NB4 (cell line): ENCODE measurements at regions not wholly inside any gene's neighbourhood (a gene's known extent, or its start where the extent isn't known, plus 50 kb on each side); places are given as distances from the start of the nearest gene placed in this dataset.

Source experiments
- DNase-seq: peaks from one replicate; pipeline ENCODE4 v3.0.0; 2010; ENCODE audit warnings: low read depth
- H3K4me3 ChIP-seq: one replicate; pipeline ENCODE4 v1.5.1; 2011; ENCODE audit warnings: mild to moderate bottlenecking, low read depth, low read length, moderate library complexity
- CTCF ChIP-seq: IDR thresholded peaks from one replicate; pipeline ENCODE4 v1.5.1; 2012; ENCODE audit warnings: low read depth, low read length
- MYC ChIP-seq: IDR thresholded peaks from 2 replicates; pipeline ENCODE4 v1.6.1; 2011; ENCODE audit warnings: low read depth, low read length
- POLR2A ChIP-seq: IDR thresholded peaks from 2 replicates; pipeline ENCODE4 v1.6.1; 2011; ENCODE audit warnings: mild to moderate bottlenecking; ENCODE audit not compliant: insufficient read length; ENCODE audit errors: extremely low read depth
- TF ChIP-seq, protein P1 (sequence below): IDR thresholded peaks from 2 replicates; pipeline ENCODE4 v1.6.1; 2011; ENCODE audit warnings: low read depth, low read length

- DNase-seq: no peak
- no peak overlapping the region for H3K4me3 ChIP-seq
- TF ChIP-seq, protein P1, sequence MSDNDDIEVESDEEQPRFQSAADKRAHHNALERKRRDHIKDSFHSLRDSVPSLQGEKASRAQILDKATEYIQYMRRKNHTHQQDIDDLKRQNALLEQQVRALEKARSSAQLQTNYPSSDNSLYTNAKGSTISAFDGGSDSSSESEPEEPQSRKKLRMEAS: no peak
- TF ChIP-seq MYC (no peak), CTCF (no peak), POLR2A (no peak)
Observed at GRCh38 chr13:89686171-89686570, 1661.3 kb upstream of the MIR17HG start.

GRCh38 chr13:89687066-89687465 is 1660.4 kb upstream of the MIR17HG start:
- TF ChIP-seq, protein P1: no peak
- TF ChIP-seq MYC (no peak), POLR2A (no peak), CTCF (no peak)
- DNase-seq: no peak
- H3K4me3 ChIP-seq: no peak overlapping the region

DNA sequence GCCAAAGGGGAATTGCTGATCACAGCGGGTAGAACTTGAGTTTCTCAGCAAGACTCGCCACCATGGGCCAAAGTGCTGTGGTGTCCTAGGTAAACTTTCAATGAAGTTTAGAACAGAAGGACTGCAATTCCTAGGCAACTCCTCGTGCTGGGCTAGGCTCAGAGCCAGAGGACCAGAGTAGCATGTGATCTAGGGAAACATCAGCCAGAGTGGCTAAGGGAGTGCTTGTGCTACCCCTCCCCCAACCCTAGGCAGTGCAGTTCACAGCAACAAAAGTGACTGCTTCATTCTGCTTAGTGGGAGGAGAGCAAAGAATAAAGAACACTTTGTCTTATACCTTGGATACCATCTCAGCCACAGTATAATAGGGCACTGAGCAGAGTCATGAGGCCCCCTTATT is 1658.6 kb upstream of the MIR17HG start:
- no peak for DNase-seq
- TF ChIP-seq MYC (no peak), POLR2A (no peak), CTCF (no peak)
- H3K4me3 ChIP-seq: no peak overlapping the region

GRCh38 chr13:89694451-89694850 is 1653.0 kb upstream of the MIR17HG start:
- no peak for DNase-seq
- no peak for TF ChIP-seq MYC
- TF ChIP-seq POLR2A: no peak
- TF ChIP-seq, protein P1: no peak
- no peak for TF ChIP-seq CTCF
- no peak overlapping the region for H3K4me3 ChIP-seq

DNA sequence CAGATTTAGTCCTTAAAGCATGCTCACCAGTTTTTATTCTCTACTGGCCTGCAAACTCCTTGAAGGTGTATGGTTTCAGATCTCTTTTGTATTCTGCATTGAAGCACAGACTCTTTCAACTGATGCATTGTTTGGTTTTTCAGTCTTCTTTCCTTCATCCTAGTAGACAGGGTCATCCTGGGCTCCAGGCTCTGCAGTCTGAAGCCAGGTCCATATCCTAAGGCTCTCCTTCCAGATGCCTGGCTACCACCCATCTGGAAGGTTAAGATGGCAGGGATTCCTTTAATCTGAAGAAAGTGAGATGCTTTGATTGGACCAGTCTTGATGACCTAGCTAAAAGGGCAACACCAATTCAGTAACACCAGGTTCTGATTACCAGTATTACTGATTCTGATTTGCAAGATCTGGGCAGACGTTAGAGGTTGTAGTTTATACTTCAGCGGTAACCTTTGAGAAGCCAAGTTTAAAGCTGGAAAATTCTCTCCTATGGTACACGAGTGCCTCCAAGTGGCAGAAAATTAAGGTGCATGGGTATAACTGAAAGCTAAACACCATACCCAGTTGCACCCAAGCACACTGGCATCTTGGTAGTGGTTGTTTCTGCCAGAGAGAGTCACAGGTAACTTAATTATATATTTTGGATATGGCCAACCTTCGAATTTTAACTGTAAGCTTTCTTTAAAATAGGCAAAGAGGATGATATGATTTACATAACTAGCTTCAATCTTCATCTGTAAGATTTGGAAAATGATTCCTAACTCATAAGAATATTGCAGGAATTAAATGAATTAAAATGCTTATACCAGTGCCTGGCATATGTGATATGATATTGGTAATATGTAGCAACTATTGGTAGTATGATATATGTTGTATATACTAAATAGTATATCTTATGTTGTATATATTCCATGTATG is 1651.9 kb upstream of the MIR17HG start:
- DNase-seq: peak; percentile 49
- no peak overlapping the region for H3K4me3 ChIP-seq
- TF ChIP-seq CTCF: peak; percentile 72
- TF ChIP-seq POLR2A: no peak
- TF ChIP-seq, protein P1: no peak; the same call in 1 of the 2 replicates
- no peak for TF ChIP-seq MYC
